Osteoblast (primary cell): ENCODE measurements at regions not wholly inside any gene's neighbourhood (a gene's known extent, or its start where the extent isn't known, plus 50 kb on each side); places are given as distances from the start of the nearest gene placed in this dataset.

Source experiments
- DNase-seq: peaks from one replicate; pipeline ENCODE4 v3.0.0; 2011; ENCODE audit warnings: low spot score, mixed read lengths; ENCODE audit not compliant: insufficient read length; ENCODE audit errors: missing footprints
- H2AFZ ChIP-seq: 2 replicates; pipeline ENCODE4 v1.6.0; 2011; ENCODE audit warnings: mild to moderate bottlenecking, low read length
- H3K27ac ChIP-seq: 2 replicates; pipeline ENCODE4 v1.5.1; 2011; ENCODE audit warnings: mild to moderate bottlenecking, low read depth, low read length, moderate library complexity
- H3K27me3 ChIP-seq: 2 replicates; pipeline ENCODE4 v1.6.0; 2012; ENCODE audit warnings: mild to moderate bottlenecking, control low read depth, inconsistent platforms, low read length, moderate library complexity; ENCODE audit not compliant: insufficient read depth
- H3K36me3 ChIP-seq: 2 replicates; pipeline ENCODE4 v1.5.1; 2011; ENCODE audit warnings: mild to moderate bottlenecking, low read length, control low read depth, moderate library complexity; ENCODE audit not compliant: insufficient read depth
- H3K4me1 ChIP-seq: 2 replicates; pipeline ENCODE4 v1.5.1; 2011; ENCODE audit warnings: mild to moderate bottlenecking, low read length, control low read depth, moderate library complexity; ENCODE audit not compliant: insufficient read depth
- H3K4me2 ChIP-seq: 2 replicates; pipeline ENCODE4 v1.6.0; 2011; ENCODE audit warnings: mild to moderate bottlenecking, low read length; ENCODE audit not compliant: insufficient read depth
- H3K4me3 ChIP-seq: fragments of 200-600 bp; sonication (generic); 3 replicates; pipeline ENCODE4 v1.5.1; 2012; ENCODE audit warnings: mild to moderate bottlenecking, low read length, inconsistent platforms; ENCODE audit not compliant: insufficient read depth
- H3K79me2 ChIP-seq: 2 replicates; pipeline ENCODE4 v1.6.0; 2012; ENCODE audit warnings: mild to moderate bottlenecking, low read length, control low read depth, inconsistent platforms; ENCODE audit not compliant: insufficient read depth
- H3K9me3 ChIP-seq: 2 replicates; pipeline ENCODE4 v1.5.1; 2011; ENCODE audit warnings: low read depth, low read length, control low read depth
- H4K20me1 ChIP-seq: 2 replicates; pipeline ENCODE4 v1.6.0; 2012; ENCODE audit warnings: mild to moderate bottlenecking, low read length, control low read depth; ENCODE audit not compliant: insufficient read depth
- CTCF ChIP-seq: IDR thresholded peaks from 2 replicates; pipeline ENCODE4 v1.5.1; 2011; ENCODE audit warnings: mild to moderate bottlenecking, low read depth, low read length, moderate library complexity; ENCODE audit errors: extremely low read depth

GRCh38 chr3:3342141-3342540 is 162.7 kb upstream of the CRBN start:
- Histone ChIP-seq H3K9me3 (peaks cover 2% of the 10 kb centered on the region), H2AFZ (no peak overlapping the region), H4K20me1 (no peaks in the 10 kb centered on the region), H3K27me3 (no peaks in the 10 kb centered on the region), H3K4me3 (no peak overlapping the region), H3K27ac (no peak overlapping the region), H3K36me3 (no peaks in the 10 kb centered on the region), H3K79me2 (no peaks in the 10 kb centered on the region), H3K4me2 (no peak overlapping the region), H3K4me1 (no peaks in the 10 kb centered on the region)
- no peak for TF ChIP-seq CTCF
- DNase-seq, result no peak

DNA sequence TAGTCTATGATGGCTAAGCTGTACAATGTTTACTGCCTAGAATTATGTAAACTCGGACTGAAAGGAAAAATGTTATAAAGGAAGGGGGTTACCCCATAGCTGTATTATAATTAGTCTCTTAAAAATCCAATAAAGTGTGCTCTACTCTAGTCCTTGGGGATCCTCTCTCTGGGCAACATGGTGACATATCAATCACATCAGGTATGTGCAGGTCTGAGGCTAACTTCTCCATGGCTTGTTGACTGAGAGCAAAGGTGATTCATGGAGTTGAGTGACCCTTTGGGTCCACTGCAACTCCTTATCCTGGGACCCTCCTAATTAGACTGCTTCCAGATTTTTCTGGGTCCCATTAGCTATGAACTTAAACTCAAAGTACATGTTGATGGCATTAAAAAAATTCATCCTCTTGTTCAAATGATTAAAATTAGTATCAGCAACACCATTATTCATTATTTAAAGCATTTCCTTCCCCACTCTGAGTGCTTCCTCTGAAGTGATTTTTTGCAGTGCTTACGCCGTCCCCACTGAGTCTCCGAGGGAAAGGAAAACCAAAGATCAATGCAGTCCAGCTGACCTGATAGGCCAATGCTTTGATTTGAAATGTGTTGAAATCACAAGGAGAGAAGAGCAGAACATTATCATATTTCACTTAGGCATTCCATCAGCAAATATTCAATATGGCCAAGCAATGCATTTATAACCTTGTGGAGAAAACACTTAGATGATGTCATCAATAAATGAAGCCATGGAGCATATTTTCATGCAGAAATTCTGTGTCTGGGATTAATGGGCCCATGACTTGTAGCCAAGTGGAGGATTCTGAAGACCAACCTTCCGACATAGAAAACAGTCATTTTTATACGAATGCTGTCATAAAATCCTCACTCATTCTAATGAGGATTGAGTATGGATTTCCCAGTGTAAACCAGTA is 161.7 kb upstream of the CRBN start:
- no peak for TF ChIP-seq CTCF
- no peak overlapping the region for H3K4me2 ChIP-seq
- H4K20me1 ChIP-seq, result no peaks in the 10 kb centered on the region
- H2AFZ ChIP-seq, result no peak overlapping the region
- no peaks in the 10 kb centered on the region for H3K36me3 ChIP-seq
- H3K4me3 ChIP-seq, result no peak overlapping the region
- no peaks in the 10 kb centered on the region for H3K4me1 ChIP-seq
- H3K27me3 ChIP-seq, result no peaks in the 10 kb centered on the region
- H3K79me2 ChIP-seq, result no peaks in the 10 kb centered on the region
- no peak for DNase-seq
- peaks cover 2% of the 10 kb centered on the region for H3K9me3 ChIP-seq
- H3K27ac ChIP-seq, result no peak overlapping the region

DNA sequence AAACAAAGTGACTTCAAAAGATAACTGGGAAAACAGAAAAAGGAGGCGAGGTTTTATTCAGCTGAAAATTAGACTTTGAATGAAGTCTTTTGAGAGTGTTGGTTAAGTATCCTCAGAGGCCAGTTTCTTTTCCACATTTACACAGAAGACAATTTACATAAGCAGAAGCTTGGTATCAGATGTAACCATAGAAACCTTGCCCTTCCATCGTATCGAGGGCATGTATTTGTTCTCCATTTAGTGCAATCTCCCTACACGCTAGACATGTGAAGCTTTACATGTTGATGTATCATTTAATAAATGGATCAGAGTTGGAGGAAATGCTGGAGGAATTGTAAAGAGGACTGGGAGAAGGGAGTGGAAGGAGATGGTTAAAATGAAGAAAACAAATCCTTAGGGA is 161.0 kb upstream of the CRBN start:
- no peaks in the 10 kb centered on the region for H3K36me3 ChIP-seq
- no peaks in the 10 kb centered on the region for H3K27me3 ChIP-seq
- peaks cover 2% of the 10 kb centered on the region for H3K9me3 ChIP-seq
- H3K4me1 ChIP-seq, result no peaks in the 10 kb centered on the region
- DNase-seq, result no peak
- no peak overlapping the region for H3K27ac ChIP-seq
- no peak overlapping the region for H3K4me3 ChIP-seq
- no peak overlapping the region for H2AFZ ChIP-seq
- TF ChIP-seq CTCF, result no peak
- no peak overlapping the region for H3K4me2 ChIP-seq
- no peaks in the 10 kb centered on the region for H3K79me2 ChIP-seq
- no peaks in the 10 kb centered on the region for H4K20me1 ChIP-seq

DNA sequence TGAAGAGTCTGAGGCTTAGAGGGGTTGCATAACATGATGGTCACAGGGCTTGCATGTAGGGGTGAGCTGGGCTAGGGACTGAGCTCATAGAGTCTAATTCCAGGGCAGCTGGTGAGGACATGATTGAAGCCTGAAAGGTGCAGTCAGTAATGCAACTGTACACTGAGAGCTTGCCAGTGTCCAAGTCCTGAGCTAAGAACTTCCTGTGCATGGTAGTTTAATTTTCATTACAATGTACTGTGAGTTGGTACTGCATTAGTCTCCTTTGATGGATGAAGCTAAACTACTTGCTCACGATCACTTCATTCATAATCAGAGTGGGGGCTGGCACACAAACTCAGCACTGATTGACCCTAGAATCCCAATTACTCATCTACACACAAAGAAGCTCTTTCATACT is 156.4 kb upstream of the CRBN start:
- Histone ChIP-seq H3K27ac (no peak overlapping the region), H3K36me3 (no peaks in the 10 kb centered on the region), H4K20me1 (no peaks in the 10 kb centered on the region), H3K9me3 (peaks cover 2% of the 10 kb centered on the region), H3K27me3 (no peaks in the 10 kb centered on the region), H3K4me3 (no peak overlapping the region), H3K4me1 (no peaks in the 10 kb centered on the region), H2AFZ (no peak overlapping the region), H3K4me2 (no peak overlapping the region), H3K79me2 (no peaks in the 10 kb centered on the region)
- TF ChIP-seq CTCF, result no peak
- DNase-seq, result no peak
